HuH-7.5 (cell line): ENCODE measurements at regions not wholly inside any gene's neighbourhood (a gene's known extent, or its start where the extent isn't known, plus 50 kb on each side); places are given as distances from the start of the nearest gene placed in this dataset.

Source experiments
- DNase-seq: peaks from one replicate; pipeline ENCODE4 v3.0.0; 2011; ENCODE audit warnings: low spot score

- no peak for DNase-seq
Measured at GRCh38 chr13:62093984-62094780, 678.5 kb upstream of the PCDH20 start.

GRCh38 chr13:62092949-62093348 lies 677.3 kb upstream of the PCDH20 start:
- DNase-seq = no peak

DNA sequence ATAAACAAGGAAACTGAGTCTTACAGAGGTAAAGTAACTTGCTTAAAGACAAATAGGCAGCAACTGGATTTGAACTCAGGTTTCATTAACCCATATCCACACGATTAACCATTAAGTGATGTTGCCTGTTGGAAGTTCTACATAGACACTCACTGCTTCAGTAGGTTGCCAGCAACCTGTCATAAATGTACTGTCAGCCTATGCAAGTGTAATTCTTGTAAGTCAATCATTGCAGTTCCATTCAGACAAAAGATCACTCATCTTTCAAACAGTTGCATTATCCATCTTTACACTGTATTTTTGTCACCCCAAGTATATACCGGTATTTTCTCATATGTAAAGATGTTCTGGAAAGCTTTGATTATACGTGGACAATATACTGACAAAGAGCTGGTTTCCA lies 676.9 kb upstream of the PCDH20 start:
- DNase-seq = no peak

GRCh38 chr13:62088165-62088564 lies 672.5 kb upstream of the PCDH20 start:
- no peak for DNase-seq

GRCh38 chr13:62087124-62087523 lies 671.5 kb upstream of the PCDH20 start:
- DNase-seq = no peak

- DNase-seq = no peak
Measured at GRCh38 chr13:62085337-62086229, 669.9 kb upstream of the PCDH20 start.

DNA sequence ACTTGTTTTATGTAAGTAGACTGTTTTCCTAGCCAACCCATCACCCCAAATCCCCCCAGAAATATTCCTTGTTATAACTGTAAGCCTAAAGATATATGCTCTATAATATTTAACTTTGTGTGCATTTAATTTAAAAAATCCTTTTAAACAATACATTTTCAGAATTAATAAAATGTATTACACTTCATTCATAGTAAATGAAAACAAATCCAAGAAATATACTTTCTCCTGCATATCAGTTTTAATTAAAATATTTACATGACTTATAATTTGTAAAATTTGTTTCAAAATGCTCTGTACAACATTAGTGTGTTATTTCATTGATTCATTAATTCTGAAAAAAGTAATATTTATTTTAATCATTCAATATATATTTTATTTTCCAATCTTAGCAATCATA lies 669.1 kb upstream of the PCDH20 start:
- no peak for DNase-seq

DNA sequence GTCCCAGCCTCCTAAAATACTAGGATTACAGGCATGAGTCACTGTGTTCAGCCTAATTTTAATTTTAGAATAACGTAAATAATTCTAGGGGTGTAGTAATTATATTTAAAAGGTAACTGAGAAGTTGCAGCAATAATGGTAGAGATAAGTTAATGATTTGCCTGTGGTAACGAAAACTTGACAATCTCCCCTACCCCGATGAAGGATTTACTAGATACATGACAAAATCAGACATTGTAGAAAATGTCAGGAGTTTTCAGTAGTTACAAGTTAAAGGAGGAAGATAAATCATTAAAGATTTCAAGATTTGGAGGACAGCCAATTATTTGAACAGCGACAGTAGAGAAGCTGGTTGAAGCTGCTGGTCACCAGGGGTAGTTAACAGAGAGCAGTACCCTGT lies 652.2 kb upstream of the PCDH20 start:
- DNase-seq = no peak

DNA sequence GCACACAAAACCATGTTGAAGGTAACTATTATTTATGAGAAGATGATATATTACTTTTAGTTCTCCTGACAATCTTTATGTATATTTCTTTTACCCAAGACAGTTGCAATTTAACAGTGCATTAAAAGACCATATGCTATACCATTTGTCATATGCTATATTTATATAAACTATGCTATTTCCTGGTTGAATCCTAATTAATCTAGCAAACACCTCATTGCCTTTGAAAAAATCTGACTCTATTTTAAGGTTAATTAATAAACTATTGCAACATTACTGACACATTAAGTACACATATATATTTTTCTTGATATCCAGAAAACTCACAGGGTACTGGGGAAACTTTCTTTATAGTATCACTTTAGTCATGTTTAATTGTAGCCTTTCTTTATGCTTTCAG lies 649.4 kb upstream of the PCDH20 start:
- no peak for DNase-seq

DNA sequence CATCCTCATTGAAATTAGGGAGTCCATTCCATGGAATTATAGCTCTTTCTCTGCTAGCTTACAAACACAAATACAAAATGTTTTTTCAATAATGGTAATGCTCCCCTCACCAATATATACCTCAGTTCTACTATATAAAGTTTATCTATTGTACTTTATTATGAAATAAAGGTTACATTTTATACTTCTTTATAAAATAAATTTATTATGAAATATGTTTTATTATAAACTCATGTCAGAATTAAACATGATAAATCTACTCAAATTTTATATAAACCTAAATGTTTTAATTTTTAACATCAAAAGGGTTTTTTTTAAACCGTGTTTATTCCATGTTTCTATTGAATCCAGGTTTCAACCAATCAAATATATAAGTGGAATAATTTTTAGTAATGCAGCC lies 646.1 kb upstream of the PCDH20 start:
- DNase-seq = no peak

DNA sequence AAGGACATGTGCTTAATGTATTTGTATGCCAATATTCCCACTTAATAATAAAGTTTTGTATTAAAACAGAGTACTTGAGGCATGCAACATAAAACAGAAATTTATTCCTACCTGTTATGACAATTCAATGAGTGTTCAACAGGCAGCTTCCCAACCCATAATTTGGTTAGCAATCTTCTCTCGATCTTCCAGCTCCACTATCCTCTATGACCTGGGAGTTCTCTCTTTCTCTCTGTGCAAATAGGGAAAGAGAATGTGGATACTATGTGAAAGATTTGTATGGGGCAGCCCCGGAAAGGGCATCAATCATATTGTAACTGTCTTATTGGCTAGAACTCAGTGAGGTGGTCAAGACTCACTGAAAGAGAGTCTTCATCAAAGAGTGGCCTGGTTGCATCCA lies 644.9 kb upstream of the PCDH20 start:
- DNase-seq = no peak

DNA sequence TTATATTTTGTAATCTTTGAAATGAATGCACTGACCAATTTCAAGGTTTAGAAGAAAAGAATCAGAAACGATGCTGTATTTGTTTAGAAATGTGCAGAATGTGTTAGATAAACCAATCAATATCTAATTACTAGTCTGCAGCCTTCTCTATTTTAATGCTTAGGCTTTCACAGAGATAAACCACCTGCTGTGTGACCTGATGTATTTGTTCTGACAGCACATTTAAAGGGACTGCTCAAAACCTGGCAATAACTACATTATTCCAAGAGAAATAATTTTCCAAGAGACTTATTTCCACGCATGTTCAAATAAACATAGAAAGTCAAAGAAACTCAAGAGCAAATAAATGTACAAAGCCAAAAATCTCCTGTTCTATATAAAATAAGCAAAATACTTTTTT lies 641.6 kb upstream of the PCDH20 start:
- DNase-seq = no peak

GRCh38 chr13:62049992-62050391 lies 634.3 kb upstream of the PCDH20 start:
- DNase-seq = no peak

GRCh38 chr13:62046512-62046911 lies 630.9 kb upstream of the PCDH20 start:
- no peak for DNase-seq

DNA sequence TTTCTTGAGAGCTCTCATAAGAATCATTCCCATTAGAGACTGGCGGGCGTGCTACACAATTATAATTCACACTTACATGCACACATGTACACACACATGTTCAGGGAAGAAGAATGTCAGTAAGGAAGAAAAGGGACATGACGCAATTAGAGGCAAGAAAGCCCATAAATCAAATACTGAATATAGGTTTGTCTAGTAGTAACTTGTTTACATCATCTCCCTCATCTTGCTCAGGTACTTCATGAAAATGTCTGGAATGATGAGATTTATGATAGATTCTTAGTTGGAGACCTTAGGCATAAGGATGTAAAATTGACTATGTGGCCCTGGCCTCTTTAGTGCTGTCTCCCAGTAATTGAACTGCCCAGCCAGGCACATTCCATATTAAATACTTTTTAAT lies 628.0 kb upstream of the PCDH20 start:
- no peak for DNase-seq

- no peak for DNase-seq
Measured at GRCh38 chr13:62040806-62041205, 625.2 kb upstream of the PCDH20 start.

DNA sequence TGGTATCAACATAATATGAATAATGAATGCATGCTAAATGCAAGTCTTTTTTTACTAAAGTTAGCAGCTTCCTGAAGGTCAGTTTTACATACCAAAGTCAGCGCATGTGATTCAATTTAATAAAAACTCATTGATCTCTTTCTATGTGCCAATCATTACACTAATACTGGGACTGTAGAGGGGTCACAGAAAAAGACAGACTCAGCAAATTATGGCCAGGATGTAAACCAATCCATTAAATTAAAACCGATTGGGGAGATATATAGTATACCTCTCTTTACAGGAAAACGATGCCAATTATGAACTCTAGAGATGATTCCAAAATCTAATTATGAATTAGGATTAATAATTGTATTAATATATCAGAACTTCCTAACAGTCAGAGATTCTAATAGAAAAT lies 624.4 kb upstream of the PCDH20 start:
- DNase-seq = no peak

DNA sequence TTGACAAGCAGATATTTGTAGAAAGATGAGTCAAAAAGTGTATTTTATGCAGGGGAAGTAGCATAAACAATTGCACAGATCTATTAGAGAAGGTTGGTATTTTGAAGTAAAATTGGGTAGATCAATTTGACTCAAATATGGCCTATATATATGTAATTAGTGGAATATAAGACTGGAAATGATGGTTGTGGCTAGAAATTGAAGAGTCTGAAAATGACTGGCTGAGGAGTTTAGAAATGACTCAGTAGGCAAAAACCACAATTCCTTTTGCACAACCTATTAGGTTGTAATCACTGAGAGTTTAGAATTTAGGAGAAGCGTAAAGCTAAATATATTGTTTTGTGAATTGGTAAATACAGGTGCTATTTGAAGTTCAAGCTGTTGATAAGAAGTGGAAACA lies 622.6 kb upstream of the PCDH20 start:
- no peak for DNase-seq

- DNase-seq = no peak
Measured at GRCh38 chr13:62035981-62036380, 620.3 kb upstream of the PCDH20 start.

DNA sequence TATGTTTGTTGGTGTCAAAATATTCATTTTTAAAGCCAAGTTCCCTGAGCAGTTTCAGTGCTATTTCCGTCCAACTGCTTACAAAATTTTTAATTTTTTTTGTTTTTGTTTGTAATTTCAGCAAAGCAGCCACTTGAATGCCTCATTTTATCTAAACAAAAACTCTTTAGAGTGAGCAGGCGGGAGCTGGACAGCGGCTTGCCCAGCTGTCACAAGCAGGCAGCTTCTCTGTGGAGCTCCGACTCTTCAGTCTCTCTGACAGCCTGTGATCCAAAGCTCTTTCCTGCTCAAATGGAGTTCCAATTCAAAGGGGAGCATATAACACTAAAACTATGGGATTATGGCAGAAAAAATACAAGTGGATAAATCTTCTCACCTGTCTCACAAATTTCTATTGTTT lies 618.3 kb upstream of the PCDH20 start:
- no peak for DNase-seq

DNA sequence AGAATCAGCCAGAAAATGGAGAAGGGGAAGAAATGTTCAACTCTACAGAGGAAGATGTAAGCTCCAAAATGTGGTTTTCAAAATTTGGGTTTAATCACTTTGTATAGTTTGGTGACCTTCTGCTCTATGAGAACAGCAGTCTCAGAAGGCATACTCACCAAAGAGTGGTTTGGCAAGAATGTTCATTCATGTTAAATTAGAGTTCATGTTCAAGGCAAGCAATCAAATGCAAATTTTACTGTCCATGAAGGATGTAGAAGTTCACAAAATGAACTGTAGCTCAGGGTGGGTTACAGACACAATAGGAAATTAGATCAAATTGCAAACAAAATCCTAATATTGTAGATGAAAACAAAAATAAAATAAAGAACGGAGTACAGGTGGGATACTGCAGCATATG lies 606.7 kb upstream of the PCDH20 start:
- no peak for DNase-seq

DNA sequence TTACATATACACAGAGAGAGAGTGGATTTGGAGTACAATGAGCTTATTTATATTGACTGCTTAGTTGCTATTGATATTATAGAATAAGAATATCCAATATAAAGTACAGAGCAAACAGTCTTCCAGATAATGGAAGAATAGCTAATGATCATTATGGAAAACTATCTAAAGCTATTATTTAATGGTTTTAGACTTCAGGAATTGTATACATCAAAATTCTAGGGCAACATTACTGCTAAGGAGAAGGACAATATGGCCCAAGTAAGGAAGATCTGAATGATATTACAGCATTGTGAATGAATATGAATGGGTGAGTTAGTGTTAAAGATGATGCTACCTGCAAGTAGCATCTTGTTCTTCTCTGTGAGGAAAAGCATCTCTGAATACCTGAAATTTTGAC lies 604.2 kb upstream of the PCDH20 start:
- DNase-seq = no peak

GRCh38 chr13:62014299-62014698 lies 598.6 kb upstream of the PCDH20 start:
- no peak for DNase-seq
